ENCODE measurements at regions not wholly inside any gene's neighbourhood (a gene's known extent, or its start where the extent isn't known, plus 50 kb on each side); places are given as distances from the start of the nearest gene placed in this dataset.

DNA sequence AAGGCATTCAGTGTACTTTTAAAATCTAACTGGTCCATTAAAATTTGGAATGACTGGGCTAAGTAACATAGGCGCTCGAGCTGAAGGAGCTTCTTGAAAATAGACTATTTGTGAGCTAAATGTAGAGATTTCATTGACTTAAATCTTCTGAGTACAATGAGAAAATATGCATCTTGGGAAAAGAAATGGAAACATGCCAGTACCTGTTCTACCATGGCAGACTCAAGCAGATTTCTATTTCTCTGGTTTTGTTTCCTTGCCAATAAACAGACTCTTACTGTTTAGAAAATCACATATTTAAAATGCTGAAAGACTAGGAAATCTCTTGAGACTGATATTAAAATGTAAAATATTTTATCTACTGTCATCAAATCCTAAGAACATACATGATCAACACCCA lies 678.1 kb downstream of the FAT4 start:
- TF ChIP-seq, protein P1, sequence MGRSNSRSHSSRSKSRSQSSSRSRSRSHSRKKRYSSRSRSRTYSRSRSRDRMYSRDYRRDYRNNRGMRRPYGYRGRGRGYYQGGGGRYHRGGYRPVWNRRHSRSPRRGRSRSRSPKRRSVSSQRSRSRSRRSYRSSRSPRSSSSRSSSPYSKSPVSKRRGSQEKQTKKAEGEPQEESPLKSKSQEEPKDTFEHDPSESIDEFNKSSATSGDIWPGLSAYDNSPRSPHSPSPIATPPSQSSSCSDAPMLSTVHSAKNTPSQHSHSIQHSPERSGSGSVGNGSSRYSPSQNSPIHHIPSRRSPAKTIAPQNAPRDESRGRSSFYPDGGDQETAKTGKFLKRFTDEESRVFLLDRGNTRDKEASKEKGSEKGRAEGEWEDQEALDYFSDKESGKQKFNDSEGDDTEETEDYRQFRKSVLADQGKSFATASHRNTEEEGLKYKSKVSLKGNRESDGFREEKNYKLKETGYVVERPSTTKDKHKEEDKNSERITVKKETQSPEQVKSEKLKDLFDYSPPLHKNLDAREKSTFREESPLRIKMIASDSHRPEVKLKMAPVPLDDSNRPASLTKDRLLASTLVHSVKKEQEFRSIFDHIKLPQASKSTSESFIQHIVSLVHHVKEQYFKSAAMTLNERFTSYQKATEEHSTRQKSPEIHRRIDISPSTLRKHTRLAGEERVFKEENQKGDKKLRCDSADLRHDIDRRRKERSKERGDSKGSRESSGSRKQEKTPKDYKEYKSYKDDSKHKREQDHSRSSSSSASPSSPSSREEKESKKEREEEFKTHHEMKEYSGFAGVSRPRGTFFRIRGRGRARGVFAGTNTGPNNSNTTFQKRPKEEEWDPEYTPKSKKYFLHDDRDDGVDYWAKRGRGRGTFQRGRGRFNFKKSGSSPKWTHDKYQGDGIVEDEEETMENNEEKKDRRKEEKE (IDR thresholded peaks at IDR 0.05): no peak
- no peak for TF ChIP-seq HCFC1 (IDR thresholded peaks at IDR 0.05; ENCODE audit: low read length)
- TF ChIP-seq RCOR1 (conservative IDR thresholded peaks at IDR 0.05; ENCODE audit: low read depth, low read length): no peak
- no peak for TF ChIP-seq KAT2A (conservative IDR thresholded peaks at IDR 0.05; ENCODE audit: control insufficient read depth, low read depth, low read length)
- TF ChIP-seq, protein P2, sequence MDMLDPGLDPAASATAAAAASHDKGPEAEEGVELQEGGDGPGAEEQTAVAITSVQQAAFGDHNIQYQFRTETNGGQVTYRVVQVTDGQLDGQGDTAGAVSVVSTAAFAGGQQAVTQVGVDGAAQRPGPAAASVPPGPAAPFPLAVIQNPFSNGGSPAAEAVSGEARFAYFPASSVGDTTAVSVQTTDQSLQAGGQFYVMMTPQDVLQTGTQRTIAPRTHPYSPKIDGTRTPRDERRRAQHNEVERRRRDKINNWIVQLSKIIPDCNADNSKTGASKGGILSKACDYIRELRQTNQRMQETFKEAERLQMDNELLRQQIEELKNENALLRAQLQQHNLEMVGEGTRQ (IDR thresholded peaks at IDR 0.05; ENCODE audit: borderline replicate concordance, low read depth, low read length): no peak
- no peak for TF ChIP-seq FOS (IDR thresholded peaks at IDR 0.05; ENCODE audit: borderline replicate concordance, extremely low read depth, insufficient read length)
- TF ChIP-seq MEF2A (IDR thresholded peaks at IDR 0.05; ENCODE audit: insufficient read depth, low read depth, low read length): no peak
- no peak for TF ChIP-seq NFXL1 (IDR thresholded peaks at IDR 0.05; ENCODE audit: borderline replicate concordance)
- no peak for TF ChIP-seq ZZZ3 (IDR thresholded peaks at IDR 0.05; ENCODE audit: control insufficient read depth, insufficient read length, low read depth)
- TF ChIP-seq ZNF217 (IDR thresholded peaks at IDR 0.05): no peak
- no peak for TF ChIP-seq NR2C1 (IDR thresholded peaks at IDR 0.05)
- TF ChIP-seq NFYB (IDR thresholded peaks at IDR 0.05; ENCODE audit: insufficient read depth, low read depth, low read length): no peak
- no peak for TF ChIP-seq SMAD1 (IDR thresholded peaks at IDR 0.05; ENCODE audit: low read depth, partially characterized antibody)
- TF ChIP-seq, protein P3, sequence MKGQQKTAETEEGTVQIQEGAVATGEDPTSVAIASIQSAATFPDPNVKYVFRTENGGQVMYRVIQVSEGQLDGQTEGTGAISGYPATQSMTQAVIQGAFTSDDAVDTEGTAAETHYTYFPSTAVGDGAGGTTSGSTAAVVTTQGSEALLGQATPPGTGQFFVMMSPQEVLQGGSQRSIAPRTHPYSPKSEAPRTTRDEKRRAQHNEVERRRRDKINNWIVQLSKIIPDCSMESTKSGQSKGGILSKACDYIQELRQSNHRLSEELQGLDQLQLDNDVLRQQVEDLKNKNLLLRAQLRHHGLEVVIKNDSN (IDR thresholded peaks at IDR 0.05; ENCODE audit: borderline replicate concordance, extremely low read length, insufficient read depth, low read depth, low read length): no peak
- TF ChIP-seq CREM (IDR thresholded peaks at IDR 0.05; ENCODE audit: low read depth): no peak
- TF ChIP-seq ZNF384 (IDR thresholded peaks at IDR 0.05; ENCODE audit: borderline replicate concordance, low read depth, low read length): no peak
- no peak for TF ChIP-seq SPI1 (IDR thresholded peaks at IDR 0.05; ENCODE audit: borderline replicate concordance, insufficient read depth, low read depth, low read length)
- TF ChIP-seq BCL11A (IDR thresholded peaks at IDR 0.05; ENCODE audit: low read depth, low read length): no peak
- TF ChIP-seq GABPA (IDR thresholded peaks at IDR 0.05; ENCODE audit: low read depth): no peak
- in situ Hi-C loops (cut with MboI) (no loop called here), intact Hi-C loops (cut with micrococcal nuclease; ENCODE audit: unreplicated experiment) (no loop called here)
- no peaks in the 10 kb centered on the region for H3K27me3 ChIP-seq (replicated peaks in 1 of 2; ENCODE audit: control insufficient read depth in 2 of 2, insufficient read depth in 2 of 2, low read length in 1 of 2)
- H3K27ac ChIP-seq (ENCODE audit: control insufficient read depth, insufficient read depth): no peak overlapping the region
- POLR2A ChIA-PET: no interaction called here
- RAD21 ChIA-PET (ENCODE audit: unreplicated experiment): no interaction called here
- no peak for FAIRE-seq
- H3K4me1 ChIP-seq (ENCODE audit: control insufficient read depth, insufficient read depth, low read length): no peaks in the 10 kb centered on the region
- BruUV-seq (replicated peaks): no TSS peak
- ATAC-seq: no peak
- H3K4me2 ChIP-seq (ENCODE audit: control insufficient read depth, insufficient read depth): no peak overlapping the region
- H2AFZ ChIP-seq (ENCODE audit: control insufficient read depth, low read depth, low read length): no peak overlapping the region
- no peak overlapping the region for H3K4me3 ChIP-seq
- H3K79me2 ChIP-seq (ENCODE audit: control insufficient read depth, insufficient read depth, low read length): no peaks in the 10 kb centered on the region
- CTCF ChIA-PET: no interaction called here
- H3K9me3 ChIP-seq (replicated peaks; ENCODE audit: control insufficient read depth, insufficient read depth, low read length): no peaks in the 10 kb centered on the region
- no peaks in the 10 kb centered on the region for H3K36me3 ChIP-seq (ENCODE audit: control insufficient read depth in 2 of 2, insufficient read depth in 2 of 2, low read length in 1 of 2)
- WGBS (ENCODE audit: insufficient coverage, insufficient replicate concordance, low lambda C conversion rate, missing lambda C conversion rate): 79% methylated on average over 2 of the region's 2 CpGs
- DNase-seq (ENCODE audit: low read depth, low spot score): no peak
- H4K20me1 ChIP-seq (ENCODE audit: control insufficient read depth, insufficient read depth): no peaks in the 10 kb centered on the region
- SMC1A ChIA-PET (ENCODE audit: uncharacterized antibody, unreplicated experiment): no interaction called here
- H3K9ac ChIP-seq (ENCODE audit: control insufficient read depth, insufficient read depth, low read length): no peak overlapping the region
